DMS 273 treated with DMSO at 0.1 percent for 48 hours (cell line): ENCODE measurements at regions not wholly inside any gene's neighbourhood (a gene's known extent, or its start where the extent isn't known, plus 50 kb on each side); places are given as distances from the start of the nearest gene placed in this dataset.

ENCODE experiments used
- DNase-seq: peaks from one replicate; lab custom pipeline; 2025; lab: John Stamatoyannopoulos, UW

DNA sequence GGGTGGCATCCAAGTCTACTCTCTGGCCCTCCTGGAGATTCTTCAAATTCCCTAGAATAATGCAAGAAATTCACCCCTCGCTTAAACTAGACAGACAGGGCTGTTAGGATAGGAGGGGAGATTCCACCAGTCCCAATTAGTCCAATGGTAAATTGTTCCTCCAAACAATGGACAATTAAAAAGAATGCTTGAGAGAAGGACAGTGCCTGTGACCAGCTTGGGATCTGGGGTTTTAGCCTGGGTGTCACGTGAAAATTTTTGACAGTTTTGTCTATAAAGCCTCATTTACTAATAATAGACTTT is 177.7 kb upstream of the RAB4A start:
- no peak for DNase-seq

DNA sequence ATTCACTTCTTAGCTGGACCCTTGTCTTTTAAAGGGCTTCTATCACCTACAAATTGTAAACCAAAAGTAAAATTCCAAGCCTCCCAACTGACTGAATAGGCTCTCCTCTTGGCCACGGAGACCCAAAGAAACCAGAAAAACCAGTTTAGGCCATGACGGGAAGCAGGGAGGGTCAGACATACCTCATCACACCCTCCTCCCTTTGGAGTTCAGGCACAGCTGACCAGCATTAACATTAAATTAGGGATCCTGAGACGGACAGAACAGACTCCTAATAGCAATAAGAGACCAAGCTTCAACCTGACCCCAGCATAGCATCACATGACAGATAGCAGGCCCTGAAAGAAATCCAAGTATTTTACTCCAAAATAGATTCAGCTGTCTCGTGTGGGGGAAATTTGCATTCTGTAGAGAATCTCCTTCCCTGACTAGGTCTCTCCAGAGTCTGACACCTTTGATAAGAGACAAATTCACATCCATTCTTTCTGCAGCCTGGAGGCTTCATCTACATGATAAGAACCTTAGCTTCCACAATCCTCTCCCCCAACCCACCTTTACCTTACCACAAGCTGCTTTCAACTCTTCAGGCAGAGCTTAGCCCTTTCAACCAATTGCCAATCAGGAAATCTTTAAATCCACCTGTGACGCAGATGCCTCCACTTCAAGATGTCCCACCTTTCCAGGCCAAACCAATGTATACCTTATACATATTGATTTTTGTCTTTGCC is 177.1 kb upstream of the RAB4A start:
- DNase-seq = no peak

DNA sequence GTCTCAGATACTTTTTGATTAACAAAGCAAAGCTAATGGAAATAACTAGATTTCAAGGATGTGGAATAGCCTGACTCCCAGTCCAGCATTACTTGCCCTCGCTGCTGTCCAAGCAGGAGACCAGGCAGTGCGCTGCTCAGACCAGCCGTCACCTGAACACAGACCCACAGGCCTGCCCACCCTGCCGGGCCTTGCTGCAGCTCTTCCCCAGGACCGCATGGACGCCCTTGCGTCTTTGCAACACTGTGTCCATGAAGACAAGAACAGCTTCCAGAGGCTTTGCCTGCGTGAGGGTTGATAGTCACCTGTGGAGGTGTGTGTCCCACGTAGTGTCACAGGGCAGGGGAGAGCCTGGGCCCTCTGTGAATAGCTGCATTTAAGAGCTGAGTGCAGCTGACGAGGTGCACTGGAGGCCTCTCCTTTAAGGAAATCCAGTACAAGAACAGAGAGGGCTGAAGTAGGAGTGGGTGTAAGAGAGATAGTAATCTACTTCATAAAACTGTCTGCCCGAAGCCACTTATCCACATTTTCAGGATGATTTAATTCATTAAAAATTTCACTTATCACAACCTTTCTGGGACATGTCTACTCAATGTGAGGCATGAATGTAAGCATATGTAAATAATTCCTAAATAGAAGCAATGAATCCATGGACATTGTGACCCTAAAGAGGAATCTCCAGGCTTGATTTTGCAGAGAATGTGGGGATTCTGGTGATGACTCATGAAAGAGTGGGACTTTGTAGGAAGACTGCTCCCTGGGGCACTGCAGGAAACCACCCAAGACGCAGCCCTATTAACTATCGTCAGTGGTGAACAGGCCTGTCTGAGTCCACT is 176.2 kb upstream of the RAB4A start:
- DNase-seq = no peak

DNA sequence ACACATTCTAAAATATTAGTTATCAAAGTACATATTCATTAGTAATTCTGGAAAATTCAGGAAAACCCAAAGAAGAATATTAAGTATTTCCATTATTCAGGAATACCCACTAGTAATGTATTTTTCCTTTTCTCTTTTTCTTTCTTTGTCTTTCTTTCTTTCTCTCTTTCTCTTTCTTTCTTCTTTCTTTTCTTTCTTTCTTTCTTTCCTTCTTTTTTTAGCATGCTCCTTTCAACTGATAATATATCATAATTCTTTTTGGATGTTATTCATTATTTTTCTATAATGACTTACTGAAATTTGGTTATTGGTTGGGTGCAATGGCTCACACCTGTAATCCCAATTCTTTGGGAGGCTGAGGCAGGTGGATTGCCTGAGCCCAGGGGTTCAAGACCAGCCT is 175.6 kb upstream of the RAB4A start:
- DNase-seq = no peak

- no peak for DNase-seq
Observed at GRCh38 chr1:229097356-229097755, 173.6 kb upstream of the RAB4A start.

GRCh38 chr1:229098361-229098760 is 172.6 kb upstream of the RAB4A start:
- DNase-seq = no peak

DNA sequence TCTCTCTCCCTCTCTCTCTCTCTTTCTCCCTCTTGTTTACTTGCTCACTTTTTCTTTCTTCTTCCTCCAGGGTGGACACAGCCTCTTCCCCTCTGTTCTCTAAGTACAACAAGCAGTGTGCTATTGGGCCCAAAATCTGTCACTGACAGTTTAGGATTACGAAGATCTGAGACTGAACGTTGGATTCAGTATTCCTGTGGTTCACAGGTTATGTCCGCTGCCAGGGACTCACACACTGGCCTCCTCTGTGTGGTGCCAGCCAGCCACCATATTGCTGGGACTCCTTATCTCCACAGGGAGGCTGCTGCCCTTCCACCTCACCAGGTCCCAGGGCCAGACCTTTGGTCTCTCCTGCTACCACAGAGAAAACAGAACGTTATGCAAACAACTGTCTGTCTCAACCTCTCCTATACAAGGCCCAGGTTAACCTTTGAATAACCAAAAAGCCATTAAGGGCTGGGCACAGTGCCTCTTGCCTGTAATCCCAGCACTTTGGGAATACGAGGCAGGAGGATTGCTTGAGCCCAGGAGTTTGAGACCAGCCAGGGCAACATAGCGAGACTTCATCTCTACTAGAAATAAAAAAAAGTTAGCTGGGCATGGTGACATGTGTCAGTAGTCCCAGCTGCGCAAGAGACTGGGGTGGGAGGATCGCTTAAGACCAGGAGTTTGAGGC is 171.9 kb upstream of the RAB4A start:
- DNase-seq = no peak

DNA sequence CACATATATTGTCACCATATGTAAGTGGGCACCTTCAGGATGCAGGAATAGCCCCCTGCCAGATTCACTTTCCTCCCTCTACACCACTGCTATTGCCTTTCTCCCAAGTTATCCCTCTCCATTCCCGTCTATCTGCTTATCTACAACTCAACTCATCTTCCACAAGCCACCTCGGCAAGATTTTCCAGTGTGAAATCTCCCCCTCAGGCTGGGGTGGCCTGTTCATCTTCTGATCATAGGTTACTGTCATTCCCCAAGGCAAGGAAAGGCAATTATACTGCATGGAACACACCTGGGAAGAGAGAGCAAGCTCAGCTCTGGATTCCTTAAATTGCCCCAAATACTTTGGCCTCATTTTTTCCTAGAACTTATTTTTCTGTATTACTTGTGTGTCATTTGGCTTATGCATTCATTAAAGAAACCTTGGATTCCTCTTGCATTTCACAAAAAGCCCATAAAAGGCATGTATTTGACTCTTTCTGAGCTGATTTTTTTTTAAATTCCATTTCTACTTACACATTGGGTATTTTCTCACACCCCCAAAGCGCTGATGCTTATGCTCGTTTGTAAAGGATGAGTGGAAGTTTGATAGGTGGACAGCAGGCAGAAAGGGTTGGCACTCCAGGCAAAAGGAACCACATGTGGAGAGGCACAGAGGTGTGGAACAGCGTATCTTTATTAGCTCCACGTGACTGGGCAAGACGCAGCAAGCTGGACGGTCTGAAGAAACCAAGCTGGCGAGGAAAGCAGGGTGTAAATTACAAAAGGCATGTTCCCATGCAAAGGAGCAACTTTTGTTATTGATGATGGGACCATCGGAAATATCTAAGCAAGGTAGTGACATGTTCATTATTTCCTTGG is 169.7 kb upstream of the RAB4A start:
- DNase-seq = no peak

- no peak for DNase-seq
Observed at GRCh38 chr1:229102741-229103391, 168.0 kb upstream of the RAB4A start.

DNA sequence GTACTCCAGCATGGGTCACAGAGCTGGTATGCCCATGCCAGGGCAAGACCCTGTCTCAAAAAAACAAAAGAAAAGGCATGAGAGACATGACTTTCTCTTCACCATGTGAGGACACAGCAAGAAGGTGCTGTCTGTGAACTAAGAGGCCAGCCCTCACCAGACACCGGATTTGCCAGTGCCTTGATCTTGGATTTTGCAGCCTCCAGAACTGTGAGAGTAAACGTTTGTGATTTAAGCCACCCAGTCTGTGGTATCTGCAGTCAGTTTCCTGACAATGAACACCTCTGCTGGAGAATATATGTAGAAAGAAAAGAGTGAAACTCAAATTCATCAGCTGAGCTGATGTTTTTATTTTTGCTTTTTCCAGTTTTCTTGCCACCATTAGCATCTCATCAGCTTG is 166.3 kb upstream of the RAB4A start:
- no peak for DNase-seq

GRCh38 chr1:229105109-229105508 is 165.8 kb upstream of the RAB4A start:
- DNase-seq = no peak

DNA sequence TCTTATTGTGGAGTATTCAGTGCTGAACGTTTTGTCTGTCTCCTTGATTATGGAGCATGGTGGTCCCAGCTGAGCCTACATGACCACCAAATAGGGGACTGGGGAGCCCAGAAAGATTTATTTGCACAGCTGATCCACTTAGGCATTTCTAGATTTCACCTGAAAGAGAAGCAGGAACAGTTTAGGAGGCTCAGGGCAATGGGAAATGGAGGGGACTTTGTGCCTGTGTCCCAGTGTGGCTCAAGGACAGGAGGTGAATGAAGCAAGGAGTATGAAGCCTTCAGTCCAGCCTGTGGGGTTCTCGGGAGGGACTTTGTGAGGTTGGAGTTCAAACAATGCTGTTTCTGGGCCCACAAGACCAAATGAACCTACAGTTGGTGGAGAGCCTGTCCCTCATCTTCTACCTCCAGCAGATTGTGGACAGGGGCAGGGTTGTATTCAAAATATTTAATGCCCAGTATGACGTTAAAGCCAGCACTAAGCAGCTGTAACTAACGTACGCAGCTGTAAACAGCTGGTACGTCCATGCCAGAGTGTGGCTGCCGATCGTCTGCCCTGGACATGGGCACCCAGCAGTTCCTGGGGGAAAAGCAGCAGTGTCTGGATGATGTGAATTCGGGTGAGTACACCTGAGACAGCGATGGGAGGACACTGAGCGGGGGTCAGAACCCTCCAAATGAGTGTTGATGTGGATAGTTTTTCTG is 164.9 kb upstream of the RAB4A start:
- no peak for DNase-seq

DNA sequence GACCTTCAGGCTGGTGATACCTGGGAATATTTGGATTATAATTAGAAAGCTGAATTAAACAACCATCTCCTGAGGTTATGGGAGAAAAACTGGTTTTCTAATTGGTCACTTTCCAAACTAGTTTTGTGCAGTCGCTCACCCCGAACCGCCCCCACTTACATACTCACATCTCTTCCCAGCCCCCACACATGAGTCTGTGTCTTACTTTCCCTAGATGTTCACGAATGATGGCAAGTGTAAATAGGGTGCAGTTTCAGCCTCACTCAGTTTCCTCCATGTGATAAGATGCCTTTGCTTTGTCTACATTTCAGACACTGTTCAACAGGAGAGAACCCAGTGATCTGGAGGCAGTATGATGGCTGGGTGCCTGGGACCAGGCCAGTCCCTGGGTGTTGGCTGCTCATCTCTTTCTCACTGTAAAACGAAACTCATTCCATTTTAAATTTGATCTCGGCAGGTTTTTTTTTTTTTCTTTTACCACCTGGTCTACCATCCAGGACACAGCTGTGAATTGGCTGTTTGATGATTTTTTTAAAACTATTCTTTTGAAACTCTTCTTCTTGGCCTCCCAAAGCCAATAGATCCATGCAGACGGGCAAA is 164.3 kb upstream of the RAB4A start:
- no peak for DNase-seq

- DNase-seq = no peak
Observed at GRCh38 chr1:229107304-229107815, 163.6 kb upstream of the RAB4A start.

GRCh38 chr1:229107972-229108371 is 162.9 kb upstream of the RAB4A start:
- no peak for DNase-seq

DNA sequence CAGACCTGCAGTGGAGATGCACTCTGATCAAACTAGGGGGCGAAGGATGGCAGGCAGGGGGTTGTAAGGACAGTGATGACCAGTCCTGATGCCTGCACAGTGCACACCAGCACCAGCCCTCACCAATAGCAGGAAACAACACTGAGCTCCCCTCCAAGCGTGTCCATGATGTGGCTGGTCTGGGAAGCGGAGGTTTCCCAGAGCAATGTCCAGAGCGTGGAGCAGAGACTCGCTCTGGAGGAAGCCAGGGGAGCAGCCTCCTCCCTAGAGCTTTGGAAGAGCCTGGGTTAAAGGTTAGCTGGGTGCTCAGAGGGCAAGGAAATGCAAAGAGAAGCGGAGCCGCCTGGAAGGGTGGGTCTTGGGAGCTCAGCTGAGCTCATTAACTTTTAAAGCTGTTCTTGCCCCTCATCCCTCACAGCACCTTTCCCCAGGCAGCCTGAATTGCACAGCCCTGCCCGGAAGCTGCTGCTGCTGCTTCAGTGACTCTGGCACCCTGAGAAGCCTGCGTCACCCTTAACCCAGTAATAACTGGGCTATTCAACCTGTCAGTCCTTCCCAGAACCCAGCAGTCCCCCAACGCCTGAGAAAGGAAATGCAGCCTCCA is 162.2 kb upstream of the RAB4A start:
- DNase-seq = no peak

DNA sequence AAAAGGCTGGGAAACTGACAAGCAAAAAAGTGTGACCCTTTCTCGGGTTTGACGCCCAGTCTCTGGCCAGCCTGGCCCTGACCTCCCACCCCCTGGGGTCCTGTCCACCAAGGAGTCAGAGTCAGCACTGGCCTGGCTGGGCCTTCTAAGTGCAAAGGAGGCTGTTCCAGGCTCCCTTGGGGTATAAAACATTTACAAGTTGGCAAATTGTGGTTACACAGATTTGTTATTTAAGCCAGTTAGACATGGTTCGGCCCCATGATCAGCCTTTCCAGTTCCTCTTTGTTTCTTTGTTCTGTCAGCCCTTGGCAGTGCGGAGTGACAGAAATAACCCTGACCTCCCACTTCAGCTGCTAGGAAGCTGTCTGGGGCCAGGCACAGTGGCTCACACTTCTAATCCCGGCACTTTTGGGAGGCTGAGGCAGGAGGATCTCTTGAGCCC is 161.6 kb upstream of the RAB4A start:
- DNase-seq = no peak

- no peak for DNase-seq
Observed at GRCh38 chr1:229110986-229111385, 159.9 kb upstream of the RAB4A start.

DNA sequence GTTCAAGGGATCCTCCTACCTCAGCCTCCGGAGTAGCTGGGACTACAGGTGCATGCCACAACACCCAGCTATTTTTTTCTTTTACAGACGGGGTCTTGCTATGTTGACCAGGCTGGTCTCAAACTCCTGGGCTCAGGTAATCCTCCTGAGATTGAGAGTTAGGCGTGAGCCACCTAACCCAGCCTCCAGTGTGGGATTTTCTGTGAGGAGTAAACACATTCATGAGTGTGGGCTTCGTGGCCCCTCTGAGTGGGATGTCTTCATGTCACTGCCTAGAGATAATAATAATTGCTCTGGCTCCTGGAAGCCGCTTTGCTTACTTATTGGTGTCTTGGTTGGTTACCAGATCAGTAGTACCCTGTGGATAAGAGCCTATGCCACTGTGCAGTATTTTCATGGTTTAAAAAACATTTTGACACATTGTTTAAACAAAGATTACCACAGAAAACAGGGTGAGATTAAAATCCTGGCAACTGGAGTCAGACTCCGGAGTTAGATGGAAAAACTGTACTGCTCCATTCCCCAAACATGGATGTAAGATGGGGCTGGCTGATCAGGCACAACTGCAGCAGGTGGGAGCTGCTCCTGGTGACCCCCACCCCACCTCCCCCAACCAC is 159.1 kb upstream of the RAB4A start:
- DNase-seq = no peak
